Thyroid gland (tissue), 4 donors: ENCODE measurements at regions not wholly inside any gene's neighbourhood (a gene's known extent, or its start where the extent isn't known, plus 50 kb on each side); places are given as distances from the start of the nearest gene placed in this dataset.
"Not testable (repeated sequence)": the region's sequence is repeated elsewhere in the genome, so short reads cannot be mapped to it uniquely, and the experiment has no call there.

Experiments
- DNase-seq, 2 donors: peaks; one replicate each; pipeline ENCODE4 v3.0.0-alpha.2; 2019
- H3K27ac ChIP-seq, 3 donors: fragments of 200-600 bp; sonication (generic); 1 replicate in 2 of 3; 2 replicates in 1 of 3; pipeline ENCODE4 v1.5.1; 2016 to 2019; ENCODE audit warnings: mild to moderate bottlenecking in 1 of 3, moderate library complexity in 1 of 3
- H3K27me3 ChIP-seq: fragments of 200-600 bp; sonication (generic); one replicate; pipeline ENCODE4 v1.5.1; 2019
- H3K36me3 ChIP-seq, 2 donors: fragments of 200-600 bp; sonication (generic); one replicate each; pipeline ENCODE4 v1.5.1; 2016 to 2019
- H3K4me1 ChIP-seq, 2 donors: fragments of 200-600 bp; sonication (generic); one replicate each; pipeline ENCODE4 v1.5.1; 2017 to 2019
- H3K4me3 ChIP-seq, 3 donors: fragments of 200-600 bp; sonication (generic); replicated peaks in 1 of 3; 1 replicate in 2 of 3; 2 replicates in 1 of 3; pipeline ENCODE4 v1.5.1; 2016; ENCODE audit warnings: mild to moderate bottlenecking in 1 of 3
- H3K9me3 ChIP-seq: fragments of 200-600 bp; sonication (generic); one replicate; pipeline ENCODE4 v1.5.1; 2017
- POLR2A ChIP-seq, 2 donors: fragments of 450-650 bp; IDR thresholded peaks; one replicate each; pipeline ENCODE4 v1.6.1; 2017; ENCODE audit warnings: antibody characterized with exemption in 2 of 2, mild to moderate bottlenecking in 2 of 2, moderate library complexity in 1 of 2
- WGBS, 2 donors: methylation state at CpG; one replicate each; pipeline ENCODE4 v1.1.5; 2017; 5-methylcytosine and 5-hydroxymethylcytosine counted together
- intact Hi-C: fragments of 100-400 bp; cut with DNase I; formaldehyde crosslinking; loops from one replicate; pipeline ENCODE4 v1.15.1; 2023
- TF ChIP-seq, protein P1 (sequence below), 6 experiments: fragments of 200-600 bp in 3 of 6; fragments of 450-650 bp in 3 of 6; sonication (generic) in 3 of 6; IDR thresholded peaks; one replicate each; pipeline ENCODE4 v1.5.1; 2016 to 2019; ENCODE audit warnings: antibody characterized with exemption in 6 of 6, mild to moderate bottlenecking in 2 of 6, inconsistent platforms in 1 of 6, moderate library complexity in 1 of 6

DNA sequence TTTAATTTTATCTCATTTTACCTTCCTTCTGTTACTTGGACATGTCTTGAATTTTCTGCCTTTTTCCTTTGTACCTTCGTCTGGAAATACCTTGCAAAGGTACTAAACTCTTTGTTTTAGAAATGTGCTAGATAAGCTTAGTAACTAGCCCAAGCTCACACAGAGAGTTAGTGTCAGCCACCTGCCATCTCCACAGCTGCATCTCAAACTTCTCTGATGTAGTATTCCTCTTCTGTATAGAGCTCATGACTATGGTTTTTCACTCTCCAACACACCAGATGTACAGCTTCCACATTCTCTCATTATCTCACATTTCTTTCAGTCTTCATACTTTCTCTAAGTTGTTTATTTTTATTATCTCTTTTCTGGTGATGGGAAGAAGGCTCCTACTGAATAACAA lies 516.6 kb upstream of the ROBO2 start:
- Histone ChIP-seq H3K4me3 (no peak overlapping the region), H3K9me3 (no peaks in the 10 kb centered on the region), H3K27me3 (no peaks in the 10 kb centered on the region), H3K36me3 (no peaks in the 10 kb centered on the region), H3K4me1 (no peaks in the 10 kb centered on the region), H3K27ac (no peak overlapping the region)
- no peak for TF ChIP-seq POLR2A (IDR thresholded peaks at IDR 0.05)
- TF ChIP-seq, protein P1, sequence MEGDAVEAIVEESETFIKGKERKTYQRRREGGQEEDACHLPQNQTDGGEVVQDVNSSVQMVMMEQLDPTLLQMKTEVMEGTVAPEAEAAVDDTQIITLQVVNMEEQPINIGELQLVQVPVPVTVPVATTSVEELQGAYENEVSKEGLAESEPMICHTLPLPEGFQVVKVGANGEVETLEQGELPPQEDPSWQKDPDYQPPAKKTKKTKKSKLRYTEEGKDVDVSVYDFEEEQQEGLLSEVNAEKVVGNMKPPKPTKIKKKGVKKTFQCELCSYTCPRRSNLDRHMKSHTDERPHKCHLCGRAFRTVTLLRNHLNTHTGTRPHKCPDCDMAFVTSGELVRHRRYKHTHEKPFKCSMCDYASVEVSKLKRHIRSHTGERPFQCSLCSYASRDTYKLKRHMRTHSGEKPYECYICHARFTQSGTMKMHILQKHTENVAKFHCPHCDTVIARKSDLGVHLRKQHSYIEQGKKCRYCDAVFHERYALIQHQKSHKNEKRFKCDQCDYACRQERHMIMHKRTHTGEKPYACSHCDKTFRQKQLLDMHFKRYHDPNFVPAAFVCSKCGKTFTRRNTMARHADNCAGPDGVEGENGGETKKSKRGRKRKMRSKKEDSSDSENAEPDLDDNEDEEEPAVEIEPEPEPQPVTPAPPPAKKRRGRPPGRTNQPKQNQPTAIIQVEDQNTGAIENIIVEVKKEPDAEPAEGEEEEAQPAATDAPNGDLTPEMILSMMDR (IDR thresholded peaks at IDR 0.05), result no peak
- no peak for DNase-seq
- intact Hi-C loops, result no loop called here
- WGBS, 2 donors, result 79 to 88% methylated on average over 1 of the region's 1 CpG

DNA sequence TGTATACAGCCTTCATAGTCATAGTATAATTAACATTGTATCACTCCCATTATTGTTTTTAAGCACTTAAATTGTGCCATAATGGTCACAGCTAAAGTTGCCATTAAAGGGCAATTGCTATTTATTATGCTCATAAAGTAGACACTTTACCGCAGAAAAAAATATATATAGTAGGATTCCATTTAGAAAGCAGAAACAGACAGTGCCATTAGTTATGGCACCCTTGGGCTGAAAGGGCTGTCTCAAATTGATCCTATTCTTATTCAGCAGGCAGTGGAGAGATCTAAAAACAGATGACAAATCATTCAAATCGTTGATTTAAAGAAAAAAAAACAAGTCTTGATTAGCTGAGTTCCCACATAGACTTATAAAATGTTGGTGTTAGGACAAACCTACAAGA lies 514.2 kb upstream of the ROBO2 start:
- no peak for DNase-seq
- intact Hi-C loops, result no loop called here
- H3K36me3 ChIP-seq, result no peaks in the 10 kb centered on the region
- H3K4me1 ChIP-seq, result no peaks in the 10 kb centered on the region
- TF ChIP-seq POLR2A (IDR thresholded peaks at IDR 0.05), result no peak
- TF ChIP-seq, protein P1 (IDR thresholded peaks at IDR 0.05), result no peak
- no peaks in the 10 kb centered on the region for H3K27me3 ChIP-seq
- no peak overlapping the region for H3K4me3 ChIP-seq
- no peaks in the 10 kb centered on the region for H3K9me3 ChIP-seq
- H3K27ac ChIP-seq, result no peak overlapping the region
- WGBS, 2 donors, result 80 to 86% methylated on average over 2 of the region's 2 CpGs

DNA sequence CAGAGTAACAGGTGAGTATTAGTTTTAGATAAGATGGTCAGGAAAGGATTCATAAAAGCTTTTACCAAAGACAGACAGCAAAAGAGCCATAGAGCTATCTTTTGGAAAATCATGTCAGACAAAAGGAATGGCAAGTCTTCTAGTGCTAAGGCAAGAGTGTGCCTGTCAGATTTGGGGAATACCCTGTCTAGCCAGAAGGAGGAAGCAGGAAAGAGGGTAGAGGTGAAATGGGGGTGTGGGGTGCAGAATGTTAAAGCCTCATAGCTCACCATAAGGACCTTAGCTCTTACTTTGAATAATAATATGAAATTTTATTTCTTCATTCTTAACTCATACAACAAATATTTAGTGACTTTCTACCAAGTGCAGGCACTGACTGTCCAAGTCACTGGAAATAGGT lies 512.1 kb upstream of the ROBO2 start:
- intact Hi-C loops, result no loop called here
- no peak overlapping the region for H3K27ac ChIP-seq
- no peaks in the 10 kb centered on the region for H3K9me3 ChIP-seq
- H3K4me1 ChIP-seq, result no peaks in the 10 kb centered on the region
- TF ChIP-seq, protein P1 (IDR thresholded peaks at IDR 0.05), result no peak
- no peak for TF ChIP-seq POLR2A (IDR thresholded peaks at IDR 0.05)
- H3K36me3 ChIP-seq, result no peaks in the 10 kb centered on the region
- H3K4me3 ChIP-seq, result no peak overlapping the region
- no peak for DNase-seq
- H3K27me3 ChIP-seq, result no peaks in the 10 kb centered on the region

DNA sequence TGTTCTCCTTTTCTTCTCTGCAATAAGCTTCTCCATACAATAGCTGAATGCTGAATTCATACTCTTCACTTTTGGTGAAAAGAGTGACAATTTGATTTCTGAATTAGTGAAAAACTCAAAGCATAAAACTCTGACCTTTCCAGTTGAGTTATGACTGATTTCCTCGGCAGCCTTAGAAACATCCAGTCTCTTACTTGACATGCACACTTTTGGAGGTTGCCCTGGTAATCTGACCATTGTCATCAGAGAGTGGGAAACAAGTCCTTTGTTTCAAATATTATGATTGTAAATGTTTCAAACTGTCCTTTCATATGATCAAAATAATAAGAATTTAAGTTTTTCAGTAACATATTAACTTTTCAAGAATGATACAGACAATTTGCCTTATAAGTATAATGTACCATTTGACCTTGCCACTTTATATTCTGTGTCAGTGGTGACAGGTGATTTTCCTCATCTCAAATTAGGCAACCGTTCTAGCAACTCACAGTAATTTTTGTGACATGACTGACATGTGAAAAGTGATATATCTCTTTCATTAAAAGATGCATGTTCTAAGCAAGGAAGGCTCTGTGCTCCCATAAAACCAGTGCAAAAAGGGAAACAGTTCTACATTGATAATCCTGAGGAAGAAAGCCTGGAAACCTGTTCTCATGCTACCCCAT lies 507.6 kb upstream of the ROBO2 start:
- Histone ChIP-seq H3K4me3 (no peak overlapping the region), H3K27me3 (no peaks in the 10 kb centered on the region), H3K4me1 (no peaks in the 10 kb centered on the region), H3K9me3 (no peaks in the 10 kb centered on the region), H3K36me3 (no peaks in the 10 kb centered on the region), H3K27ac (no peak overlapping the region)
- 72 to 78% methylated on average over 2 of the region's 2 CpGs for WGBS, 2 donors
- DNase-seq, result no peak
- TF ChIP-seq POLR2A (IDR thresholded peaks at IDR 0.05), result no peak
- TF ChIP-seq, protein P1 (IDR thresholded peaks at IDR 0.05), result no peak
- intact Hi-C loops, result no loop called here

DNA sequence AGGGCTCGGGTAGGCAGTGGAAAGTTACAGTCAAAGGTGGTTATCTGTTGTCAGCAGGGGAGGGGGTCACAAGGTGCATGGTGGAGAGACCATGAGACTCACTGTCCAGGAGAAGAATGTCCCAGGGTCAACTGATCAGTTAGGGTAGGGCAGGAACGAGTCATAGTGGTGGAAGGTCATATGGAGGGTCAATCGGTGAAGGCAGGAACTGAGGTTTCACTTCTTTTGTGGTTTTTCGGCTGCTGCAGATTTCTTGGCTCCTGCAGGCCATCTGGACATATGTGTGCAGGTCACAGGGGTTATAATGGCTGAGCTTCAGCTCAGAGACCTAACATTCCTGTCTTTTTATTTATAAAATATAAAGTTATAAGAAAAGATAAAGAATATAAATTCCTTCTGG lies 506.2 kb upstream of the ROBO2 start:
- WGBS, 2 donors, result 72 to 83% methylated on average over 4 of the region's 4 CpGs
- H3K27me3 ChIP-seq, H3K36me3 ChIP-seq, H3K27ac ChIP-seq, H3K9me3 ChIP-seq, H3K4me3 ChIP-seq, H3K4me1 ChIP-seq, DNase-seq, intact Hi-C loops: not testable (repeated sequence)

DNA sequence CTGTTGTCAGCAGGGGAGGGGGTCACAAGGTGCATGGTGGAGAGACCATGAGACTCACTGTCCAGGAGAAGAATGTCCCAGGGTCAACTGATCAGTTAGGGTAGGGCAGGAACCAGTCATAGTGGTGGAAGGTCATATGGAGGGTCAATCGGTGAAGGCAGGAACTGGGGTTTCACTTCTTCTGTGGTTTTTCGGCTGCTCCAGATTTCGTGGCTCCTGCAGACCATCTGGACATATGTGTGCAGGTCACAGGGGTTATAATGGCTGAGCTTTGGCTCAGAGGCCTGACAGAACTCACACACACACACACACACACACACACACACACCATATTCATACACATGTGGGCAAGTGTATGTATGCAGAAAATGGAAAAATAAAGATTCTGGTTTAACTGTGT lies 502.0 kb upstream of the ROBO2 start:
- H3K36me3 ChIP-seq, H3K4me1 ChIP-seq, intact Hi-C loops, H3K9me3 ChIP-seq, H3K27ac ChIP-seq, H3K4me3 ChIP-seq, H3K27me3 ChIP-seq, DNase-seq: not testable (repeated sequence)
- 83 to 95% methylated on average over 2 to 3 of the region's 3 CpGs for WGBS, 2 donors
